ENCODE measurements at regions not wholly inside any gene's neighbourhood (a gene's known extent, or its start where the extent isn't known, plus 50 kb on each side); places are given as distances from the start of the nearest gene placed in this dataset.

DNA sequence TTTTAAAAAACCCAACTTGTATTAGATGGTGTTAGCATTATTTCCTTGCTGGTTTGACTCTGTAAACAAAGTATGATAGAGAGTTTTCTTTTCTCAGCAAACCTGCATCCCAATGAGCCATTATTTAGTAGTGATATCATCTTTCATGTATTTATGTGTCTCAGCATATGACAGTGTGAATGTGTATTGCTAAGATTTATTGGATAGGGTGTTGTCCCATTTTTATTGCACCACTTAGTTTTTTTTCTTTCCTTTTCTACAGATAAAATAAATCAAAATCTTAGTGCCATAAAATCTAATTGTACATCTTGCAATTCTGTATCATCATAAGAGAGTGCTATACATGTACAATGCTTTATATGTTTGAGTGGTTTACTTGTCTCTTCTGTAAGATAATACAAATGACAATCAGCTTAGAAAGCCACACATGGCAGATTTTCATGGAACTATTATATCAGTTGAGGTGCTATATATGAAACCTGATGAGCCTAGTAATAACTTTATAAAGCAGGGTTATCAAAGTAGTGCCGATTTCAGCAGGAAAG is 149.2 kb upstream of the CYLC2 start:
- TF ChIP-seq, protein P1, sequence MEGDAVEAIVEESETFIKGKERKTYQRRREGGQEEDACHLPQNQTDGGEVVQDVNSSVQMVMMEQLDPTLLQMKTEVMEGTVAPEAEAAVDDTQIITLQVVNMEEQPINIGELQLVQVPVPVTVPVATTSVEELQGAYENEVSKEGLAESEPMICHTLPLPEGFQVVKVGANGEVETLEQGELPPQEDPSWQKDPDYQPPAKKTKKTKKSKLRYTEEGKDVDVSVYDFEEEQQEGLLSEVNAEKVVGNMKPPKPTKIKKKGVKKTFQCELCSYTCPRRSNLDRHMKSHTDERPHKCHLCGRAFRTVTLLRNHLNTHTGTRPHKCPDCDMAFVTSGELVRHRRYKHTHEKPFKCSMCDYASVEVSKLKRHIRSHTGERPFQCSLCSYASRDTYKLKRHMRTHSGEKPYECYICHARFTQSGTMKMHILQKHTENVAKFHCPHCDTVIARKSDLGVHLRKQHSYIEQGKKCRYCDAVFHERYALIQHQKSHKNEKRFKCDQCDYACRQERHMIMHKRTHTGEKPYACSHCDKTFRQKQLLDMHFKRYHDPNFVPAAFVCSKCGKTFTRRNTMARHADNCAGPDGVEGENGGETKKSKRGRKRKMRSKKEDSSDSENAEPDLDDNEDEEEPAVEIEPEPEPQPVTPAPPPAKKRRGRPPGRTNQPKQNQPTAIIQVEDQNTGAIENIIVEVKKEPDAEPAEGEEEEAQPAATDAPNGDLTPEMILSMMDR (conservative IDR thresholded peaks at IDR 0.05 in 1 of 2, IDR thresholded peaks at IDR 0.05 in 1 of 2; ENCODE audit: low read depth in 1 of 2, low read length in 2 of 2): no peak
- no peak for TF ChIP-seq EZH2 (IDR thresholded peaks at IDR 0.05; ENCODE audit: low read length, missing control alignments)

All from fibroblast of lung (primary cell).